IPS-18a (cell line): ENCODE measurements at regions not wholly inside any gene's neighbourhood (a gene's known extent, or its start where the extent isn't known, plus 50 kb on each side); places are given as distances from the start of the nearest gene placed in this dataset.

Experiments
- H3K27ac ChIP-seq: one replicate; pipeline ENCODE4 v1.5.1; 2013; ENCODE audit warnings: low read length
- H3K27me3 ChIP-seq: one replicate; pipeline ENCODE4 v1.6.1; 2013; ENCODE audit warnings: mild to moderate bottlenecking, low read length; ENCODE audit not compliant: control insufficient read depth, insufficient read depth
- H3K36me3 ChIP-seq: one replicate; pipeline ENCODE4 v1.6.1; 2013; ENCODE audit warnings: low read depth, low read length; ENCODE audit not compliant: control insufficient read depth
- H3K4me1 ChIP-seq: one replicate; pipeline ENCODE4 v1.6.1; 2013; ENCODE audit warnings: low read depth, low read length; ENCODE audit not compliant: control insufficient read depth
- H3K4me3 ChIP-seq: one replicate; pipeline ENCODE4 v1.5.1; 2013; ENCODE audit warnings: low read length
- H3K9ac ChIP-seq: one replicate; pipeline ENCODE4 v1.6.1; 2013; ENCODE audit warnings: mild to moderate bottlenecking, low read length, moderate library complexity
- H3K9me3 ChIP-seq: one replicate; pipeline ENCODE4 v1.6.1; 2013; ENCODE audit warnings: low read depth, low read length; ENCODE audit not compliant: control insufficient read depth

- Histone ChIP-seq H3K9me3 (no peaks in the 10 kb centered on the region), H3K36me3 (no peaks in the 10 kb centered on the region), H3K27ac (no peak overlapping the region), H3K9ac (no peak overlapping the region), H3K4me3 (no peak overlapping the region), H3K27me3 (no peaks in the 10 kb centered on the region), H3K4me1 (peaks cover 13% of the 10 kb centered on the region)
Measured at GRCh38 chr13:68993154-68993553, 1114.5 kb upstream of the ATXN8OS start.

GRCh38 chr13:68988176-68988575 is 1119.5 kb upstream of the ATXN8OS start:
- H3K9me3 ChIP-seq: no peaks in the 10 kb centered on the region
- H3K27ac ChIP-seq: no peak overlapping the region
- H3K4me1 ChIP-seq: no peaks in the 10 kb centered on the region
- no peaks in the 10 kb centered on the region for H3K36me3 ChIP-seq
- H3K27me3 ChIP-seq: no peaks in the 10 kb centered on the region
- H3K9ac ChIP-seq: no peak overlapping the region
- H3K4me3 ChIP-seq: no peak overlapping the region

- H3K4me3 ChIP-seq: no peak overlapping the region
- H3K27ac ChIP-seq: no peak overlapping the region
- no peak overlapping the region for H3K9ac ChIP-seq
- no peaks in the 10 kb centered on the region for H3K9me3 ChIP-seq
- H3K4me1 ChIP-seq: no peaks in the 10 kb centered on the region
- H3K36me3 ChIP-seq: no peaks in the 10 kb centered on the region
- no peaks in the 10 kb centered on the region for H3K27me3 ChIP-seq
Measured at GRCh38 chr13:68987585-68987984, 1120.0 kb upstream of the ATXN8OS start.

GRCh38 chr13:68984688-68985319 is 1122.8 kb upstream of the ATXN8OS start:
- Histone ChIP-seq H3K4me1 (no peaks in the 10 kb centered on the region), H3K9me3 (no peaks in the 10 kb centered on the region), H3K36me3 (no peaks in the 10 kb centered on the region), H3K27me3 (no peaks in the 10 kb centered on the region), H3K9ac (no peak overlapping the region), H3K4me3 (no peak overlapping the region), H3K27ac (no peak overlapping the region)

GRCh38 chr13:68982961-68983619 is 1124.5 kb upstream of the ATXN8OS start:
- Histone ChIP-seq H3K27me3 (no peaks in the 10 kb centered on the region), H3K27ac (no peak overlapping the region), H3K9me3 (no peaks in the 10 kb centered on the region), H3K4me1 (no peaks in the 10 kb centered on the region), H3K9ac (no peak overlapping the region), H3K36me3 (no peaks in the 10 kb centered on the region), H3K4me3 (no peak overlapping the region)

- no peak overlapping the region for H3K9ac ChIP-seq
- H3K4me3 ChIP-seq: no peak overlapping the region
- no peaks in the 10 kb centered on the region for H3K36me3 ChIP-seq
- no peak overlapping the region for H3K27ac ChIP-seq
- H3K9me3 ChIP-seq: no peaks in the 10 kb centered on the region
- H3K4me1 ChIP-seq: peaks cover 7% of the 10 kb centered on the region
- H3K27me3 ChIP-seq: no peaks in the 10 kb centered on the region
Measured at GRCh38 chr13:68976287-68976686, 1131.3 kb upstream of the ATXN8OS start.

GRCh38 chr13:68970532-68970931 is 1137.1 kb upstream of the ATXN8OS start:
- H3K4me3 ChIP-seq: no peak overlapping the region
- peaks cover 19% of the 10 kb centered on the region for H3K4me1 ChIP-seq
- H3K9ac ChIP-seq: no peak overlapping the region
- H3K9me3 ChIP-seq: no peaks in the 10 kb centered on the region
- H3K27ac ChIP-seq: no peak overlapping the region
- no peaks in the 10 kb centered on the region for H3K27me3 ChIP-seq
- no peaks in the 10 kb centered on the region for H3K36me3 ChIP-seq

- no peak overlapping the region for H3K4me3 ChIP-seq
- H3K36me3 ChIP-seq: no peaks in the 10 kb centered on the region
- H3K27ac ChIP-seq: no peak overlapping the region
- H3K27me3 ChIP-seq: no peaks in the 10 kb centered on the region
- H3K9ac ChIP-seq: no peak overlapping the region
- no peaks in the 10 kb centered on the region for H3K9me3 ChIP-seq
- no peaks in the 10 kb centered on the region for H3K4me1 ChIP-seq
Measured at GRCh38 chr13:68948586-68948985, 1159.0 kb upstream of the ATXN8OS start.

- H3K9ac ChIP-seq: no peak overlapping the region
Measured at GRCh38 chr13:68944272-68944671, 1163.4 kb upstream of the ATXN8OS start.

GRCh38 chr13:68940049-68940448 is 1167.6 kb upstream of the ATXN8OS start:
- Histone ChIP-seq H3K36me3 (no peaks in the 10 kb centered on the region), H3K27ac (no peak overlapping the region), H3K9ac (no peak overlapping the region), H3K9me3 (no peaks in the 10 kb centered on the region), H3K4me3 (no peak overlapping the region), H3K4me1 (peaks cover 4% of the 10 kb centered on the region), H3K27me3 (no peaks in the 10 kb centered on the region)

More at GRCh38 chr13:68944272-68944671, 1163.4 kb upstream of the ATXN8OS start:
- Histone ChIP-seq H3K9me3 (no peaks in the 10 kb centered on the region), H3K4me1 (peaks cover 4% of the 10 kb centered on the region), H3K27ac (no peak overlapping the region), H3K27me3 (no peaks in the 10 kb centered on the region), H3K4me3 (no peak overlapping the region), H3K36me3 (no peaks in the 10 kb centered on the region)

GRCh38 chr13:68938639-68939038 is 1169.0 kb upstream of the ATXN8OS start:
- Histone ChIP-seq H3K9ac (no peak overlapping the region), H3K27ac (no peak overlapping the region), H3K27me3 (no peaks in the 10 kb centered on the region), H3K9me3 (no peaks in the 10 kb centered on the region), H3K4me3 (no peak overlapping the region), H3K36me3 (no peaks in the 10 kb centered on the region), H3K4me1 (peaks cover 4% of the 10 kb centered on the region)
